Nephron (organoid): ENCODE measurements at regions not wholly inside any gene's neighbourhood (a gene's known extent, or its start where the extent isn't known, plus 50 kb on each side); places are given as distances from the start of the nearest gene placed in this dataset.
"Not testable (repeated sequence)": the region's sequence is repeated elsewhere in the genome, so short reads cannot be mapped to it uniquely, and the experiment has no call there.

Experiments
- H3K27ac Mint-ChIP-seq, 3 experiments: 2 replicates each; pipeline ENCODE4 v1.8.0; 2020; ENCODE audit warnings: mixed read lengths in 3 of 3, mild to moderate bottlenecking in 2 of 3, moderate library complexity in 1 of 3
- H3K27me3 Mint-ChIP-seq: 2 replicates; pipeline ENCODE4 v1.8.0; 2021; ENCODE audit warnings: low read depth, mild to moderate bottlenecking, moderate library complexity, mixed read lengths
- H3K36me3 Mint-ChIP-seq: 2 replicates; pipeline ENCODE4 v1.8.0; 2020; ENCODE audit warnings: low read depth, mixed read lengths
- H3K4me1 Mint-ChIP-seq: 2 replicates; pipeline ENCODE4 v1.8.0; 2020; ENCODE audit warnings: mixed read lengths
- H3K4me3 Mint-ChIP-seq, 3 experiments: 2 replicates each; pipeline ENCODE4 v1.8.0; 2020; ENCODE audit warnings: mild to moderate bottlenecking in 3 of 3, mixed read lengths in 3 of 3, moderate library complexity in 2 of 3
- H3K9me3 Mint-ChIP-seq: 2 replicates; pipeline ENCODE4 v1.8.0; 2020; ENCODE audit warnings: mixed read lengths
- CTCF ChIP-seq, 3 experiments: fragments of 200-600 bp; sonication (generic); IDR thresholded peaks; one replicate each; pipeline ENCODE4 v1.5.0; 2021; ENCODE audit warnings: antibody characterized with exemption in 3 of 3; ENCODE audit not compliant: unreplicated experiment in 3 of 3

GRCh38 chr7:113338071-113338696 lies 219.8 kb upstream of the SMIM30 start:
- no peaks in the 10 kb centered on the region for H3K4me1 Mint-ChIP-seq
- no peaks in the 10 kb centered on the region for H3K36me3 Mint-ChIP-seq
- TF ChIP-seq CTCF (IDR thresholded peaks at IDR 0.05; ENCODE audit: unreplicated experiment in 3 of 3), result no peak
- H3K9me3 Mint-ChIP-seq, result peaks cover 22% of the 10 kb centered on the region
- peak overlapping the region in 2 of 3 experiments; percentile 5 to 46 for H3K27ac Mint-ChIP-seq
- H3K27me3 Mint-ChIP-seq, result no peaks in the 10 kb centered on the region
- H3K4me3 Mint-ChIP-seq, result no peak overlapping the region

GRCh38 chr7:113336838-113337237 lies 218.5 kb upstream of the SMIM30 start:
- not testable (repeated sequence) for H3K27ac Mint-ChIP-seq, H3K4me1 Mint-ChIP-seq, H3K4me3 Mint-ChIP-seq, H3K27me3 Mint-ChIP-seq, H3K36me3 Mint-ChIP-seq
- H3K9me3 Mint-ChIP-seq, result peaks cover 31% of the 10 kb centered on the region

GRCh38 chr7:113331155-113331898 lies 213.0 kb upstream of the SMIM30 start:
- Mint-ChIP-seq H3K4me1 (peaks cover 2% of the 10 kb centered on the region), H3K36me3 (no peaks in the 10 kb centered on the region), H3K9me3 (peaks cover 25% of the 10 kb centered on the region), H3K4me3 (no peak overlapping the region), H3K27ac (no peak overlapping the region), H3K27me3 (no peaks in the 10 kb centered on the region)
- TF ChIP-seq CTCF (IDR thresholded peaks at IDR 0.05; ENCODE audit: unreplicated experiment in 3 of 3), result no peak

- H3K27ac Mint-ChIP-seq, result no peak overlapping the region
- no peaks in the 10 kb centered on the region for H3K27me3 Mint-ChIP-seq
- no peak overlapping the region for H3K4me3 Mint-ChIP-seq
- TF ChIP-seq CTCF (IDR thresholded peaks at IDR 0.05; ENCODE audit: unreplicated experiment in 3 of 3), result no peak
- peaks cover 3% of the 10 kb centered on the region for H3K9me3 Mint-ChIP-seq
- peaks cover under 1% of the 10 kb centered on the region for H3K4me1 Mint-ChIP-seq
- H3K36me3 Mint-ChIP-seq, result no peaks in the 10 kb centered on the region
Observed at GRCh38 chr7:113321201-113321600, 202.8 kb upstream of the SMIM30 start.

- no peak for TF ChIP-seq CTCF (IDR thresholded peaks at IDR 0.05; ENCODE audit: unreplicated experiment in 3 of 3)
- Mint-ChIP-seq H3K27me3 (no peaks in the 10 kb centered on the region), H3K27ac (no peak overlapping the region), H3K4me1 (no peaks in the 10 kb centered on the region), H3K9me3 (peaks cover 3% of the 10 kb centered on the region), H3K4me3 (no peak overlapping the region), H3K36me3 (no peaks in the 10 kb centered on the region)
Observed at GRCh38 chr7:113320419-113320818, 202.1 kb upstream of the SMIM30 start.

- H3K4me1 Mint-ChIP-seq, result no peaks in the 10 kb centered on the region
- peak overlapping the region; percentile 80 to 99 (median 91) for H3K27ac Mint-ChIP-seq
- H3K27me3 Mint-ChIP-seq, result no peaks in the 10 kb centered on the region
- no peak for TF ChIP-seq CTCF (IDR thresholded peaks at IDR 0.05; ENCODE audit: unreplicated experiment in 3 of 3)
- no peaks in the 10 kb centered on the region for H3K36me3 Mint-ChIP-seq
- H3K4me3 Mint-ChIP-seq, result no peak overlapping the region
- H3K9me3 Mint-ChIP-seq, result no peaks in the 10 kb centered on the region
Observed at GRCh38 chr7:113314594-113314993, 196.2 kb upstream of the SMIM30 start.
